NCI-H2196 treated with DMSO at 0.1 percent for 48 hours (cell line): ENCODE measurements at regions not wholly inside any gene's neighbourhood (a gene's known extent, or its start where the extent isn't known, plus 50 kb on each side); places are given as distances from the start of the nearest gene placed in this dataset.

Source experiments
- DNase-seq: peaks from one replicate; lab custom pipeline; 2025; ENCODE audit not compliant: unreplicated experiment; lab: John Stamatoyannopoulos, UW

DNA sequence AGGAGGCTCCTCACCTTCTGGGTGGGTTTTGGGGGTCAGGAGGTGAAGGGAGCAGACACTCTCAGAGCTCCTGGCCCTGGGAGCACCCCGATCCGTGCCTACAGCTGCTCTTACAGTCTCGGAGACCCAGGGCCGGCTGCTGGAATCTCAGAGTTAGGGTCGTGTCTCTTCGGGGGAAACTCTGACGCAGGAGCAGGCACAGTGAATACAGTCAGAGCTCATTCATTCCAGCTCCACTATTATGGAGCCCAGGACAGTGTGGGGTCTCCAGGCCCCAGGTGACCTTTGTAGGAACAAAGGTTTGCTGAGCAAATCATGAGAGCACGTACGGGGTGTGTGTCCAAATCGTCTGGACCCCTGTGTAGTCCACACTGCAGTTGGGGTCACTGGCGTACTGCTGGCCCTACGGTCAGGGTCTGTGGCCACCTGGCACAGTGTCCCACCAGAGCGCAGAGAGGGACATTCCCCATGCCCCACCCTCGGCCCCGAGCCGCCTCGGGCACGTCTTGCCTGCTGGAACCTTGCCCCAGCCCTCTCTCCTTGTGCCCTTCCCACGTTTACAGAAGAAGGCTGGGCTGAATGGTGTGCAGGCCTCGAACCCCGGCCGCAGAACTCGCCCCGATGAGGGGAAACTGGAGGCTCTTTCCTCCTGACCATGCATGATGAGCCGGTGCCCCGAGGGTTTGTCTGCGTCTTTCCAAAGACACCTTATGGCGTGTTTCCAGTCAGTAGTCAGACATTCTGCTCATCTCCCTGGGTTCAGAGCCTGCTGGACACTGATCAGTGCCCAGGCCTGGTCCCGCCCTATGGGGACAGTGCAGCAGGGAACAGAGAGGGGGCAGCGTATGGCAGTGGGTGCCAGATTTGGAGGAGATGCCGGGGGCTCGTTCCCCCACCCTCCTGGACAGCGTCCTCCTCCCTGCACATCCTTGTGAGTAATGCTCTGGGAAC is 1166.6 kb downstream of the BRD1 start:
- no peak for DNase-seq

DNA sequence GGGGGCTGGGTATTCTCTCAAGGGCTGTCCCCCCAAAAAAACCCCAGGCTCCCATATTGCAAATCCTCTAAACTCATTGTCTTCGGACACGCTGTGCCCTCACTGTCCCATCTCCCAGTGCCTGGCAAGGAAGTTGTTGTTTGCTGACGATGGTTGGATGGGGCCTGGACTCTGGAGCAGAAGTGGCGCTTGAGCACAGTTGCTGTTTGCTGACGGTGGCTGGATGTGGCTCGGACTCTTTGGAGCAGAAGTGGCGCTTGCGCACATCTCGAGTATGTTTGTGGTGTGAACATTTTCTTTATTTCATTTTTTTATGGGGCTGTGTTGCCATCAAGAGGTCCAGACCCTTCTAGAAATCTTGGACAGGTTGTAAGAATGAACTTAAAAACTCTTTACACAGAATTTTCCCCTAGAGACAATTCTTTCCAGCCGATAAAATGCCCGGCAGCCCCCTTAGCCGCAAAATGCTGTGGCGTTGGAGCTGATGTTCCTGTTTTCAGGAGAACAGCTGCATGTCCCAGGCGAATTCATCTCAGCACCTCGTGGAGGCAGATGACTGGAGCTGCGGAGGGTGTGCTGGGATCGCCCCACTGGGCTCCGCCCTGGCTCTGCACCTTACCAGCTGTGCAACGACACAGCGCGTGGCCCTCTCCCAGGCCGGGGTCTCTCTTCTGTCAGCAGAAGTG is 1167.4 kb downstream of the BRD1 start:
- no peak for DNase-seq

DNA sequence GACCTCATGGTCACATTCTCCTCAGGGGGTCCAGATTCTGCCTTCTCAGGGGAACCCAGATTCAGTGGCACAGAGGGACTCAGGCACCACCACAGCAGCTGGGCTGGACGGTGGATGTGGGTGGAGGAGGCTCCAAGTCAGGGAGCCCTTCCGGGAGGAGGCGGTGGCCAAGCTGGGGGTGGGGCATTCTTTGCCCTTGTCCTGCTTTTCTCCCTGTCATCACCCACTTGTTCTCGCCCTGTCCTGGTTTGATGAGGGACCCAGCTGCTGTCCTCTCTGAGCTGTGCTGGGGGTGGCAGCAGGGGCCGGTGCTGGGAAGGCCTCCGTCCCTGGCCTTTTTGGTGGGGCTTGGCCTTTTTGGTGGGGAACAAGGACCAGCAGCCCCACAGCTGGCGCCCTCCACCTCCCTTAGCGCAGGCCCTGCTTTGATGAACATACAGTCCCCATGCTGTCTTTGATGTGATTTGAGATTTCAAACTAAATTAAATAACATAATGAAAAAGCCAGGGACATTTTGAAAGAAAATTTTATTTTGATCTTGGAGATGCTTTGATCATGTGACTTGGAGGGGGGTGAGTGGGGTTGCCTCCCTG is 1168.2 kb downstream of the BRD1 start:
- DNase-seq = no peak

DNA sequence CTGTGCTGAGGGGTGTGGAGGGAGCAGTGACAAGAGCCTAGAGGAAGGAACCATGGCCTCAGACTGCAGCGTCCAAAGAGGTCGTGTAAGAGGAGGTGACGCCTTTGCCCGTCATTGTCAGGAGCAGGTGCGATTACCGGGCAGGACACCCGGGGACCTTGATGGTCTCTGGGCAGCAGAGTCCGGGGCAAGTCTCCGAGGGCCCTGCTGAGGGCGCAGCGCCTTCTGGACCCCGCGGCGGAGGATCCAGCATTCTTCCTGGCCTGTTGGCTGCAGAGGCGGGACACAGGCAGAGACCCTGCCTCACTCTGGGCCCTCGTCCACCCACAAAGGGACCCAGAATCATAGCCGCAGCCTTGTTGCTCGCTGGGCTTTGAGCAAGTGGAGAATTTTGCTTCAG is 1168.8 kb downstream of the BRD1 start:
- DNase-seq = no peak

DNA sequence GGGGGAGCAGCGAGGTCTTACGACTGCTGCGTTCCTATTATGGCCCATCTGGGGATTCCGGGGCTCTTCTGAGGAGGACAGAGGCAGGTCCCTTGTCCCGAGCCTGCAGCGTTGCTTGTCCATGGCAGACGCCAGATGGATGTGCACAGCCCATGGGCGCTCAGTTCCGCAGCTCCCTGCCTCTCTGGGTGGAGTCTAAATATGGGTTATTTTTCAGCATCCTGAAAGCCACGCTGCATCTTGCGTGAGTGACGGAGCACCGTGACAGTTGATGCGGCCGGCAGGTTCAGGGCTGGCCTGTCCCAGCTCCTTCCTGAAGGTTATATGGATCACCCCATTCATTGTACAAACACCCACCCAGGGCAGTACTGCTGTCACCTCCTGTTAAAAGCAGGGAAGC is 1169.4 kb downstream of the BRD1 start:
- DNase-seq = no peak

DNA sequence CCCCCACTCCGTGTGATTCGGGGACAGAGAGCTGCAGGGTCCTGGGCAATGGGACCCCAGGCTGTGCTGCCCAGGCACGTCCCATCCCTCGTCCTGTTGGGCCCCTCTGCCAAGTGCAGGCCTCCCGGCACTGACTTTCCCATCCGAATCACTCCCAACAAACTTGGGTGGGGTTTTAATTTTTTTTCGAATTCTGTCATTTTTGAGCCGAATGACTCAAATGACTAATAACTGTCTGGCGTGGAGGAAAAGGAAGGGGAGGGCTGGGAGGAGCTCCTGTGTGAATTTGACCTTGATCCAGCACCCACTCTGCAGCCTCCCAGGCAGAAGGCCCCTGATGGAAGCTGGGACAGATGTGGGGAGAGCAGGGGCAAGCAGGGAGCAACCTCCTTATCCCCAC is 1173.2 kb downstream of the BRD1 start:
- no peak for DNase-seq

DNA sequence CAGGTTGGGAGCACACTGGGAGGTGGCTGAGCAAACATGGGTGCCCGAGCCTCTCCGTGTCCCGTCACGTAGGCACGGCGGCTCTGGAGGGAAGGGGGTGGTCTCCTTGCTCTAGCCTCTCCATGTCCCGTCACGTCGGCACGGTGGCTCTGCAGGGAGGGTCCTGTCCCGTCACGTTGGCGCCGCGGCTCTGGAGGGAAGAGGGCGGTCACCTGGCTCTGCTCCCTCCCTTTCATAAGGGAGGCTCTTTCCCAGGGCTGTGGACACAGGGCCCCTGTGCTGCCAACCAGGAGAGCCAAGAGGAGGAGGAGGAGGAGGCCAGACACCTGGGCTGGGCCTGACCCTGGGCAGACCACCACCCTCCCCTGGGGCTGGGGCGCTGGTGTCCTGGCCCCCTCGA is 1173.7 kb downstream of the BRD1 start:
- no peak for DNase-seq

DNA sequence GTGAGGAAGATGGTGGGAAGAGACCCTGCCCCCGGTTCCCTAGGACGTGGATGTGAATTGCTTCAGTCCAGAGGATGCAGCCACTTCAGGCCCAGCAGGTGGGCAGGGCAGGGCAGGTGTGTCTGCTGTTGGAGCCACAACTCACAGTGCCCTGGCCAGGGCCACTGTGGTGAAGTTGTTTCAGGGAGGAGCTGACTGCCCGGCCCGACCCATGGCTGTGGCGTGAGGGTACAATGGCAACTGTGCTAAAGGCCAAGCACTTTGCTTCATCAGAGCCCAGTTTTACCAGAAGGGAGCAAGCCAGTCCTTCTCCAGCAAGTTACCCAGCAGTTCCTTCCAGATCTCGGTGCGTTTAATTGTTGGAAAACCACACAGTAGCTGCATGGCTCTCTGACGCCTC is 1174.4 kb downstream of the BRD1 start:
- no peak for DNase-seq

DNA sequence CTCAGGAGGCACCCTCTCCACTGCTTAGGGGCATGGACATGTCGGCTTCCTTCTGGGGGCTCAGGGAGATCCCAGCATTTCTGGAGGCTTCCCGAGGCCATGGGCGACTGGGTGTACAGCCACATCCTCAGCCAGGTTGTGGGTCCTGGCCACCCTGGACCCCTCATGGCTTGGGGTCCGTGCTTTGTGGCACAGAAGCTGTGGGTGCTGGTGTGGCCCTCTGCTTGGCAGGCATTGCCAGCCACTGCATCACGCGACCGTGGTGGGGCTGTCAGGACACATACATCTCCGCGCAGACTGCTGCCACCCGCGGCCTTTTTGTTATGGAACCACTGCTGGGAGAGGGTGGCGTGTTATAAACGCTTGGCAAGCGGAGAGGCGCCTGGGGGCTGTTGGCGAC is 1174.9 kb downstream of the BRD1 start:
- DNase-seq = no peak

DNA sequence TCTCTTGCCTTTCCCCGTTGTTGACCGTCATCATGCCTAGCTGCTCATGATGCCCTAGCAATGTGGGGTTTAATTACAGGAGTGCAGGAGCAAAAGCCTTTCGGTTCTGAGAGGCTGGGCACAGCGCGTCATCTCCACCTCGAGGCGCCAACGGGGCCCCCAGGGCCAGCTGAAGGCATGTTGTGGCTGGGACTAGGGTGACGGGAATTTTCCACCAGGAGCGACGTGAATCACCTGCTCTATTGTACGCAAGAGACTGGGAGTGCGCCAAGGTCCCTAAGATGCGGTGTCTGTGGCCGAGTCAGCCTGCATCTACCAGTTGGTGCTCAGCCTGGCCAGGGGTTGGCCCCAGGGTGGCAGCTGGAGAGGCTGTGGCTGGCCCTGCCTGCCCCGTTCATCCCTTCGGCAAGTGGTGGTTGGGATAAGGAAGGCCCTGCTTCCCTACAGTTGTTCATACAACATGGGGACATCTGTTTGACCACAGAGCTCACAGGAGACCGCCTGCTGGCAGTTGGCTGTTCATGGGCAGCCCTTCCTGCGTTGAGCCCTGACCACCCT is 1175.6 kb downstream of the BRD1 start:
- no peak for DNase-seq

DNA sequence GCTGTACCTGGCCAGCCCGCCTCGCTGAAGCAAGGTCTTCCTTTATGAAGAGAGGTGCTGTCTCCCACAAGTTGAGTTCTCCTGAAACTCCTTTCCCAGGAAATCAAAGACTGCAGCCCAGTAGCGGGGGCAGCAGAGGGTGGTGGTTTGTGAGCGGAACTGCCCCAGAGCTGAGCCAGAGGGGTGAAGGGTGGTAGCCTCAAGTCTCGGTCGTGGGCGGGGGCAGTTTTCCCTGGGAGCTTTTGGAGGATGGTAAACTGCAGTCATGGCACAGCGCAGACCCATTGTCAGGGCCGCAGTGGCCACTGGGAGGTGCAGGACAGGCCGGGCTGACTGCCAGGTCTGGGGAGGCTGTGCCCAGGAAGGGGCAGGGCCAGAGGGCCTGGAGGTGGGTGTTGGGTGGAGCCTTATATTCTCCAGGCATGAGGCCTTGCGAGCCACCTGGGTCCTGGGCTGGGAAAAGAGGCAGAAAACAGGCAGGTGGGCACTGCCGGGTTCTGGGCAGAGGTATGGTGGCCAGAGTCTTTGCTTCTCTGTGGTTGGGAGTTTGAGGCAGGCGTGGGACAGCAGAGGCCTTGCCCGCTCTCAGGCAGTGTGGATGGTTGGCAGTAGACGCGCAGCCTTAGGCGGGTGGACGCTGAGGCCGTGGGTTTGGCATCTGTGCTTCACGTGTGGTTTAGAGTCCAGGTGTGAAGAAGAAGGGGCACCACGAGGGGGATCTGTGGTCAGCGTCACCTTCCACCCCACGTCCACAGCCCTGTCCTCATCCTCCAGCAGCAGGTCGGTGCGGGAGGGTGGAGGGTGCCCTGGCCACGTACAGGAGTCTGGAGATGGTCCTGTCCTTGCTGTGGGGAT is 1176.4 kb downstream of the BRD1 start:
- no peak for DNase-seq

DNA sequence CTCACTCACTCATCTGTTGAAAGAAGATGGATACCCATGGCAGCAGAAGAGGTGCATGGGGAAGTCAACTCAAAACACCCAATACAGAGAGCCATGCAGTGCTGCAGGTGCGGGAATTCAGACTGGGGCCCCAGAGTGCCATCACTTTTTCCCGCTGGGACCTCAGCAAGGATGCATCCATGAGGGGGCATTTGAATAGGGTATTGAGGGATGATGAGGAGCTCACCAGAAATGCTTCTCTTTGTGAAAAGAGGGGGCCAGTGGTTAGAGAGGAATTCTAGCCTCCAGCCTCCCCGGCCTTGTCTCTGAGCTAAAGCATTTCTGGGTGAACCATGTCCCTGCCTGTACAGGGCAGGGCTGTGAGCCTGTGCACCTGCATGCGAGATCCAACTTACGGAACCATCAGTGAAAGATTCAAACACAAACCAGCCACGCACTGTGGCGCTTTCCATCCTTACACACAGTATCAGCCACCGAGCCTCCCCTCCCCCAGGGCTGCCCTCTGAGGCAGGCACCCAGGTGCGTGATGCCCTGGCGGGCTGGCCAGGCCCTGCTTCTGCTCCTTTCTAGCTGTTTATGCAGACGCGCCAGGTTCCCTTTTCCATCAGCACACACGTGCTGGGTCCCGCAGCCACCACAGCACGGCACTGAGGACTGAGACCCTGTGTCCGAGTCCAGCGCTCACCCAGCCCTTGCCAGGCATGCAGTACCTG is 1177.2 kb downstream of the BRD1 start:
- DNase-seq = no peak

DNA sequence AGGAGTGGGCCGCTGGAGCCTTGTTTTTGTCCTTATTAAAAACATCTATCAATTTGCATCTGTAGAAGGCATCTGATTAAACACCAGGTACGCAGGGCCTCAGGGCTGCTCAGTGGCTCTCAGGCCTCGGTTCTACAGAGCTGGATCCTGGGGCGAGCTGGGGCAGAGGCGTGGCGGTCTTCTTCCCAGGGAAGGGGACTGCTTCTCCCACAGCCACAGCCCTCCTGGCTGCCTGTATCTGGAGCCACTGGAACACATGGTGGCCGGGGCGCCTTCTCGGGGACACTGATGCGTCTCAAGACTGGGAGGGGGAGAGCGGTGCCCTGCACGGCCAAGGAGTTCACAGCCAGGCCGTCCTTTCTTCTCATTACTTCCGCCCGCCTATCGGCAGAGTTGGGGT is 1178.2 kb downstream of the BRD1 start:
- no peak for DNase-seq

DNA sequence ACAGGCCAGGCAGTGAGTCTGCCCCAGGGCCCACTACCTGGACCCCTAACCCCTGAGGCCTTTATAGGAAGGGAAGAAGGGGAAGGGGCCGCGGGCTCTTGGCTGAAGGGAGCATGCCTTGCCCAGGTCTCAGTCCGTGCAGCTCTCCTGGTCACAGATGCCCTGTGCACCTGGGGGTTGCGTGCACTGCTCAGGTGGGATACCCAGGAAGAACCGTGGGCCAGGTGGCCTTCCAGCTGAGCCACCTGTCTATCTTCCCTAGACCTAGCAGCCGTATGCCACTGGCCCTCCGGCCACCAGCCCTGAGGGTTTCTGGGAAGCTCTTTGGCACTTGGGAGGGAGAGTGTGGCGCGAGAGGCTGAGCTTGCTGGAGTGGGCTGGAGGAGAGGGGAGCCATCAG is 1178.6 kb downstream of the BRD1 start:
- no peak for DNase-seq

DNA sequence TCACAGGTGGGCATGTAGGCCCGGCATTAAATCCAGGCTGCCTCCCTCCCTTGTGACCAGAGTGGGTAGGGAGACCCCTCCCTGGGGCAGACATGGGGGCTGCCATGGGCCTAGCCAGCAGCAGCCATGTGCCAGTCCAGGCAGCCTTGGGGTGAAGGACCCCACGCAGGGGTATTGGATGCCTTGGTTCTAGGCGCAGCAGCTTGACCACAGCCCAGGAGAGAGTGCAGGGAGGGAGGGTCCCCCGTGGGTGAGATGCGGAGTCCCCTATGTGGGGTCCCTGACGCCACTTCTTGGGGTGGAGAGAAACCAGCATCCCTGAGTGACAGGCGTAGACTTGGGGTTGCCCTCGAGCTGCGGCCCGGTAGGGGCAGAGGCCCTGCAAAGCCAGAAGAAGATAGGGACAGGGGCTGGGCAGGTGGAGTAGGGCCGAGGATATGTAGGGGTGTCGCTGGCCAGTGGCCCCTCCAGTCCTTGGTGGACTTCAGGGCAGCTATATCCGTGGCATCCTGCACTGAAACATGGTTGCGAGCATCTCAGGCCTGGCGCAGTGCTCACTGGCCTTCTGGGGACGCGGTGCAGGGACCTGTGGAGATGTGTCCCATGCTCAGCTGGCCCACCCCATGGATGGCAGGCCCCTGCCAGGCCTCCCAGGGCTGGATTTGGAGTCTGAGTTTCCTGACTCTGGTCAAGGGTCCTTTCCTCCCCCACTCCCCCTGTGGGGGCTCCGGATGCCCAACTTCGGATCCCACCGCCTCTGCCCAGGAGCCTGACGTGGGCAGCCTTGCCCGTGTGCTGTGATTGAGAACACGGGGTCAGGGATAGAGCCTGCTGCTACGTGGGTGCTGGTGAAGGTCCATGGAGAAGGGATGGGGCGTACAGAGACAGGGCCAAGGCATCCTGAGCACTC is 1179.8 kb downstream of the BRD1 start:
- DNase-seq = no peak

DNA sequence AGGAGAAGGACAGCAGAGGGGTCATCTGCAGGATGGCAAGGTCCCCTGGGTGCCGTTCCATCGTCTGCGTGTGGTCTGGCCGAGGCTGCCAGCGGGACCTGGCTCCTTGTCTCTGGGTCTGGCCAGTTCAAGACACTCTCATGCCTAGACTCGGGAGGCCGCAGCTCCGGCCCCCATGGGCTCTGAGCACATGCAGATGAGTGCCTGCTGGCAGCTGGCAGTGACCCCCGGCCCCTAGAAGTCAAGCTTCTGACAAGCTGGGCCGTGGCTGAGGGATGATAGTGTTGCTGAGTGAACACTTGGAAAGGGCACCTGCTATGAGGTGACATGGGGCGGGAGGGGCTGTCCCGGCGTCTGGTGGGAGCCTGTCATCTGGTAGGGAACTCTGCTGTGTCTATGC is 1180.6 kb downstream of the BRD1 start:
- DNase-seq = no peak

DNA sequence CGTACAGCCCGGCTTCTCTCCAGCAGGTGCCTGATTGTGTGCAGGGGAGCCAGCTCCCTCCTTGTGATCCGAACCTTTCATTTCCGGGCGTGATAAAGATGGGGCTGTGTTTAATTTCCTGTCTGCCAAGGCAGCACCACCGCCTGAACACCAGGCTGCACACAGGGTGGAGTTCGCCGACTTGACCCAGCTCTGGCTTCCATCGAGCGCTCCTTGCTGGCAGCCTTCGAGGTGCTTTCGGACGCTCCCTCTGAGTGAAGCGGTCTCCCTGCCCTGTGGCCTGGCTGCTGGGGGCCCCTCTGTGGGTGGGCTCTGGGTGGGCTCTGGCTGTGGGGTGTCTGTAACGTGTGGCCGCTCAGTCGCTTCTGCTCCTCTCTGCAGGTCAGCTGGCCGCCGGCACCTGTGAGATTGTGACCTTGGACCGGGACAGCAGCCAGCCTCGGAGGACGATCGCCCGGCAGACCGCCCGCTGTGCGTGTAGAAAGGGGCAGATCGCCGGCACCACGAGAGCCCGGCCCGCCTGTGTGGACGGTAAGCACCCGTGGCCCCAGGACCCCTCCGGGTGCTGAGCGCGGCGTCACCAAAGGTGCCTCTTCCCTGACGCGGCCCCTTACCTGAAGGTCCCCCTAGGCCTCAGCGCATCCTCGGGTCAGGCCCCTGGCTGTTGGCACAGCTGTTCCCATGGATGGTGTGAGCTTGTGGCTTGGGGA is 1181.3 kb downstream of the BRD1 start:
- DNase-seq = no peak

DNA sequence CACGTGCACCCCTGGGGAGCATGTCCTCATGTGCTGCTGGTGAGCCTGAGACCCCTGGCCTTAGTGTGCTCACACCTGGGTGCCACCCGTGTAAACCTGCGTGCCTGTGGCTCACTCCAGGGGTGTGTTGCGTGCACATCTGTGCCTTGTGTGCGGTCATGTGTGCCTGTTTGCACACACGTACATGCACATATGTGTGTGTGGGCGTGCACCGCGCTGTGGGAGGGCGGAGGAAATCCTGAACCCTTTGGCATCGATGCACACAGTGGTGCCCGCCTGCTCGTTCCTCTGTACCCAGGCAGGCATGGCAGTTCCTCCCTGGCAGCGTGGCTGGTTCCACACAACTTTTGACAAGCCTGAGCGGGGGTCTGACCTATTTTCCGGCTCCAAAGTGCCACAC is 1181.9 kb downstream of the BRD1 start:
- no peak for DNase-seq

DNA sequence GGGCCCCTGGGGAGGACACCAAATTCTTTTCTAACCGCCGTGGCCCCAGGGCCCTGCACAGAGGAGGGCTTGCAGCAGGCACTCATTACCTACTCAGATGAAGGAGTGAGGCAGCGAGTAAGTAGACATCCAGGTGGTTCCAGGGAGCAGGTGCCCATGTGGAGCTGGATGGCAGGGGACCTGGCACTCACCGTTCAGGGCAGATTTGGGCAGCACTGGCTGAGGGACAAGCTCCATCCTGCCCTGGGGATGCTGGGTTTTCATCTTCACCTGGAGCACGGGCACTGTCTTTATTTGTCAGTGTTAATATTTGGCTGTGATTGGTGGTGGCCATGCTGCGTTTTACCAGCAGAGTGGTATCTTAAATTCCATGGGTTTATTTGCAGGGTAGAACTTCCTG is 1182.7 kb downstream of the BRD1 start:
- DNase-seq = no peak
